HUDEP-2 (cell line): ENCODE measurements at regions not wholly inside any gene's neighbourhood (a gene's known extent, or its start where the extent isn't known, plus 50 kb on each side); places are given as distances from the start of the nearest gene placed in this dataset.
A peak's percentile ranks its signal among the peaks of the same experiment; 100 is the strongest.

ENCODE experiments used
- DNase-seq, 76 experiments: peaks; one replicate each; lab custom pipeline; 2025; ENCODE audit not compliant: unreplicated experiment in 76 of 76; lab: John Stamatoyannopoulos, UW

- DNase-seq: no peak
Observed at GRCh38 chr14:71452987-71453386, 479.2 kb upstream of the RGS6 start.

DNA sequence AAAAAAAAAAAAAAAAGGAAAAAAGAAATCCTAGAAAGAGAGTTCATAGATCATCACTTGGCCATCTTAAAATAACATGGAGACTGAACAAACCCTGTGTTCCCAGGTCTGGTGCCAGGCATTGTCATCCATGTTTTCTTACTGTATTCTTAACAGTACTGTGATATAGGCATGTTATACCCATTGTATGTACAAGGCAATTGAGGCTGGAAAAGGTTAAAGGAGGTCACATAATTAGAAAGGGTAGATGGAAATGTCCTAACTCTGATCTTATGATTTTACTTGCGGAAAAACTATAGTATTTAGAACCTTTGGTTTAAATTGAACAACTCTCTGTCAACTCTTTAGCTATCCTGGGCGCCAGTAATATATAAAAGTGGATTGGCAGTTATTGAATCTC, 478.2 kb upstream of the RGS6 start:
- no peak for DNase-seq

- DNase-seq: no peak
Observed at GRCh38 chr14:71454513-71455332, 477.5 kb upstream of the RGS6 start.

GRCh38 chr14:71460091-71460490, 472.1 kb upstream of the RGS6 start:
- no peak for DNase-seq

GRCh38 chr14:71461617-71462016, 470.6 kb upstream of the RGS6 start:
- peak in 58 of 76 experiments; percentile 6 to 80 (median 42) for DNase-seq

DNA sequence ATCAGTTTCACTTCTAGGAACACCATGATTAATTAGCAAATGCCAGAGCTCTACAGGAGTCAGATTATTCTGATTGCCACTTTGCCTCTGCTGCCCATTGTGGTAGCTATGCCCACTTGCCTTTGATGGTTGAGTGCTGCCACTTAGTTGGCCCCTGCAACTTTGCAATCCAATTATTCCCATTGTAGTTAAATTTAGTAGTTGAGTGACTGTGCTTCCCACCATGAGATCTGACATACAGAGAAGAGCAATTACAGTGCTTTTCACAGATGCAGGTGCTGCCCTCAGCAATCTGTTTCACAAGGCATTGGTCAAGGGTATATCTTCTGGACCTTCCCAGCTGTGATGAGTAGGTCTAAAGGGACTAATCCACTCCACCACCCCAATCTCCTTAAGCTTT, 468.4 kb upstream of the RGS6 start:
- no peak for DNase-seq

DNA sequence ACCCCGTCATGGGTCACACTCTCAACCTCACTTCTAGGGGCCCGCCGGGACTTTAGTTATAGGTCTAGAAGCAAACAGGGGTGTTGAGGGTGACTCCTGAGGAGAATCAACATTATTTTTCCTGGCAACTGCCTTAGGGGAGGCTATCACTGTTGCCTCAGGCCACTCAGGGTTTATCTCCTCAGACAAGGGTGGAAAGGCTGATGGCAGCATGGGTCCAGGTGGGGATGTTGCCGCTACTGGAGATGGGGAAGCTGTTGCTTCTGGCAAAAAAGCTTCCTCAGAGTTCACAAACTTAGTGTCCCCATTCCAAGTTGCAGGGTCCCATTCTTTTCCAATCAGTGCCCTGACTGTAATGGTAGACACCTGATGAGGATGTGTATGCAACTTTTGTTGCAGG, 467.4 kb upstream of the RGS6 start:
- DNase-seq: peak in 1 of 76 experiments; percentile 3

DNA sequence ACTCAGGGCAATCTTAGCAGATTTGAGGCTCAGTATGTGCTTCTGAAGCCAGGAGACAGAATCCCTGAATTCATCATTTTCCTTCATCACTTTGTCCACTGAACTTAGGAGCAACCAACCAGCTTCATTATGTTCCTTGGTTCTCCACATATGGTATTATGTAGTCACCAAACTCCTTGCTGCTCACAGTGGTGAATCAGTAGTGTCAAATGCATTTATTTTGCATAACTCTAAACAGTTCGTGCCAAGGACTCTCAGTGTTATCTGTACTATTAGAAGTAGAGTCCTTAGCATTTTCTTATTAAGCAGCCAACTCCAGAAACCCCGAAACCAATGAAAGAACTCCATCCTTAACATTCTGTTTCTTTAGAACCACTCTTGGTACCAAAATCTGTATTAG, 466.9 kb upstream of the RGS6 start:
- DNase-seq: no peak

- no peak for DNase-seq
Observed at GRCh38 chr14:71466251-71466650, 466.0 kb upstream of the RGS6 start.

DNA sequence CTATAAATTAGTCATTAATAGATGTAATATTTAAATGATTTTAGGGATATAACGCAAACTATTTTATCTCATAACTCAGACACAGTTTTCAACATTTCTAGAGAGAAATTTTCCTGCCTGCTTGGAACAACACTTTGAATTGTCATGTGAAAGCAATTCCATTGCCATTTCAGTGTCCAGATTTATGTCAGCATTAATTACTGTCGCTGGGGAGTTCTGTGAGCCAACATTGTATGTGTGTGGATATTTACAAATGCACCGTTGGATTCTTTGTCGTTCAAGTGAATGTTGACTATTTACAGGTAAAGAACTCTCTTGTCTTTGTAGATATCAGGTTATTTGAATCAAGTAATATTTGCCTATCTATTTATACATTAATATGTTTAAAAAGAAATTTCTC, 465.3 kb upstream of the RGS6 start:
- DNase-seq: no peak

DNA sequence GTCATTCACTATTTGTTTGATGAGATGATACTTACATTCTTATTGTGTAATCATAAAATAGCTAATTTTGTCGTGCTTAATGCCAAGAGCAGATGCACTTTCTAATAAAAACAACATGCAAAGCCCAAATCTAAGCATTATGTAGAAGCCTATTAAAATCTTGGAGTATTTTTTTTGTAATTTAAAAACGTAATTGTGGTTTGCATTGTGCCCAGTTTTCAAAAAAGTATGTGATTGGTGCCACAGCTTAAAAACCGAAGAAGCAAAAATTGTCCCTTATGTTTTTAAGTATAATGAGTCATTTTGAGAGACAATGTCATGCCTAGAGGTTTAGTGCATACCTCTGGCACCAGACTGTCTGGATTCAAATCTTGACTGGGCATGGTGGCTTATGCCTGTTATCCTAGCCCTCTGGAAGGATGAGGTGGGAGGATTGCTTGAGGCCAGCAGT, 464.8 kb upstream of the RGS6 start:
- DNase-seq: no peak

DNA sequence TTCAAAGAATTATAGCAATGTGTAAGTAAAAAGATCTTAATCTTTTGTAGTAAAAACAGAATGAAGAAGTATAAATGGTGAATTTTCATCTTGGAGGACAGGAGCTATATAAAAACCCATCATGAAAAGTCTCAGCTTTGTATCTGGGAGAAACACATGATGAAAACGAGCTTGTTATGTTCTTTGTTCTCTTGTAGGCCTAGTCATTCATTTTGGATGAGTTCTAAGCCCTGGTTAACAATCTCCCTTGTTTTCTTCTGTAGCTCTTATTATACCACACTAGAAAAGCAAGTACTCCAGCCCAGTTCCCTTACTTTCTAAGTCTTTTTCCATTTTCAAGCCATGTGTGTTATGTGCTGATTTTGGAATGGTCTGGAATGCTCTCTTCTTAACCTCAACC, 463.5 kb upstream of the RGS6 start:
- no peak for DNase-seq

GRCh38 chr14:71469643-71470335, 462.4 kb upstream of the RGS6 start:
- no peak for DNase-seq

DNA sequence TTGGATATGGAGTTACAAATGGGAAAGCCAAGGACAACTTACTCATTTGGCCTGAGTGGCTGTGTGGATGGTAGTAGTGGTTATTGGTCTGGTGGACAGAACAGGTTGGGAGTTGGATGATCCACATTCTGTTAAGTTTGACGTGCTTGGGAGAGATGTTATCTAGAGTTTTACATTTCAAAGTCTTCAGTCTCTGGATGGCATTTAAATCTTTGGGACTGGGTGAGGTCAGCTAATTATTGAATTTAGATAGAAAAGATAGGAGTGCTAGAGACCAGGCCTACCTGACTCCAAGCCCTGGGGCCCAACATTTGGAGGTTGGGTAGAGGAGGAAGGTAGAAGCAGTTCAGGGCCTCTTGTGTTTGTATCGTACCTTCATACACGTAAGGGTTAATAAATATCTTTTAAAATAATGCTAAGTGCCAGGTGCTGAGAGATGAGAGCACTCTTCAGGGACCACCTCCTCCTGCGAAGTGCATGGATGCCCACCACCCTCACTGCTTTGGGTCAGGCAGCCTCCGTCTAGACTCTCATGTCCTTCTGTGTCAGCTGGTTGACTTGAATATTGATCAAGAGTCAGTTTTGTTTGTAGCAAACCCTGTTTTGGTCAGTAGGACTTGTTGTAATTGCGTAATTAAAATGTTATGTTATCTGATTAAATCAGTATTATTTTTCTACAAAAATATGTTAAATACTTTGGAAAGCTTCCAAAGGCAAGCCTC, 460.4 kb upstream of the RGS6 start:
- DNase-seq: no peak

GRCh38 chr14:71472356-71473340, 459.6 kb upstream of the RGS6 start:
- no peak for DNase-seq

DNA sequence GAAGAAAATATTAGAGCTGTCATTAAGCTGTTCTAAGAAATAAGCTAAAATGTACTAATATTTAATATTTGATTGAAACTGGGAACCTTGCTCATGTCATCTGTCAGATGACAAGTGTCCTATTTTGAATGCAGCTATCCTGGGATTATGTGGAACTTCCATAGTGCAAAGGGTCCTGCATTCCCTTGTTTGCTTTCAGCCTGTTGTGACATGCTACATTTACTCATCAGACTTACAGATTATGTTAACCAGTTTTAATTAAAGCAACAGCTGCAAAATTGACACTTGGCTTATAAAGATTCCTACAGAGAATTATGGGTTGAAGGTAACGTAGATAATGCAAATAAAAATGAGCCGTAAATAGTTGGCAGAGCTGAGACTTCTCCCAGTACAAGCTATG, 458.4 kb upstream of the RGS6 start:
- DNase-seq: no peak

DNA sequence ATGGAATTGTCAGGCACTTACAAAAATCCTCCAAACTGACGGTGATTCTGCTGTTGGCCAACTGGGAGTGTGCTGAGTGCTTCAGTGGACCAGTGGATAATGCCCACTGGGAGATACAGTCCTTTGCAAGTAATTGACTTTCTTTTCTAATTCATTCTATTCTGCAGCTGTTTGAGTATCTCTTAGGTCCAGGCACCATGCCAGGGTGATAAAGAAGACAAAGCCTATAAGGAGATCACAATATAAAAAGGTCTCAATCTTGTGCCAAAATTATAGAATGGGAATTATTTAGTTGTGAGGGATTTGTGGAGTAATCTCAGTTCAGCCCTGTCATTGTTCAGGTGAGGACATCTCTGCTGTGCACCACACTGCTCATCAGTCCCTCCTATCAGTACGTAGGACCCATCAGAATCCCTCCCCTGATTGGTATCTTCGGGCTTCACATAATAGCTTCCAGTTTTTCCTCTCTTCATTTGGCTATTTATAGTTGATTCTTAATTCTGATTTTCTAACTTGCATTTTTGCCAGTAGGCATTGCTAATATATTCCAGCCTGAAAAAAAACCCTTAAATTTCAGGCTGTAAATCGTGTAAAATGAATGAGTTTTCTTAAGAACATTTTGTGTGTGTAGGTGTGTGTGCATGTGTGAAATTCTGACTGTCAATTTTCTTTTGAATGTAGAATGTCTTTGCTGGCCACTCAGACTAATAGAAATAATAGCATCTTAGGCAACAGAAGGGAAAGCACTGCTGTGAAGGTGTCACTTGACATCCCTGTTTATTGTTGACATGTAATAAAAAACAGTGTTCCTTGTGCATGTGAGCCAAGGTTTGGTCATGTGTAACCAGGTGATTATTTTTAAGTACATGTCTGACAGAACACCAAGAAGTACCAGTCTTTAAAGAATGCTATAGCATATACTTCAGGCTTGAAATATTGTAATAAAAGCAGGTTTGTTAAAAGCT, 457.6 kb upstream of the RGS6 start:
- DNase-seq: no peak

GRCh38 chr14:71475916-71476315, 456.3 kb upstream of the RGS6 start:
- DNase-seq: no peak

- DNase-seq: no peak
Observed at GRCh38 chr14:71478542-71478941, 453.7 kb upstream of the RGS6 start.
